ENCODE measurements at regions not wholly inside any gene's neighbourhood (a gene's known extent, or its start where the extent isn't known, plus 50 kb on each side); places are given as distances from the start of the nearest gene placed in this dataset.
"Not testable (repeated sequence)": the region's sequence is repeated elsewhere in the genome, so short reads cannot be mapped to it uniquely, and the experiment has no call there.

DNA sequence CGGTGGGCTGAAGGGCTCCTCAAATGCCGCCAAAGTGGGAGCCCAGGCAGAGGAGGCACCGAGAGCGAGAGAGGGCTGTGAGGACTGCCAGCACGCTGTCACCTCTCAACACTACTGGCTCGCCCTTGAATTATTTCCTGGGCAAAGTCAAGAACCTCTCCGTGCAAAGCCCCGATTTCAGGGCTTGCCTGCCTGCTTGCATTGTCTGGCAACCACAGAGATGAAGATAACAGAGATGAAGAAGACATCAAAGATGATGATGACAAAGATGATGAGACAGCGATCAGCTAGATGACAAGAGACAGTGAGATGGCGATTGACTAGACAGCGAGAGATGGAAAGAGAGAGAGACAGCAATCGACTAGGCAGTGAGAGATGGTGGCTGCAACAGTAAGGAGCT is 976.5 kb downstream of the ADGRL2 start:
- H3K4me1 ChIP-seq (ENCODE audit: control insufficient read depth in 5 of 5, insufficient read depth in 5 of 5, low read length in 5 of 5): no peaks in the 10 kb centered on the region
- peaks cover 0 to 3% (median 0%) of the 10 kb centered on the region in 5 donors for H3K9me3 ChIP-seq (ENCODE audit: control insufficient read depth in 5 of 5, low read length in 5 of 5)
- no peaks in the 10 kb centered on the region for H3K36me3 ChIP-seq (ENCODE audit: control insufficient read depth in 5 of 5, insufficient read depth in 5 of 5, low read length in 5 of 5)
- no peak overlapping the region for H3K27ac ChIP-seq (ENCODE audit: low read depth, low read length)
- no peak overlapping the region for H3K9ac ChIP-seq (ENCODE audit: low read length in 5 of 5)
- H3K4me3 ChIP-seq (ENCODE audit: low read depth in 1 of 5, low read length in 5 of 5): no peak overlapping the region
- H3K27me3 ChIP-seq (ENCODE audit: control insufficient read depth in 5 of 5, insufficient read depth in 4 of 5, low read length in 5 of 5): no peaks in the 10 kb centered on the region

DNA sequence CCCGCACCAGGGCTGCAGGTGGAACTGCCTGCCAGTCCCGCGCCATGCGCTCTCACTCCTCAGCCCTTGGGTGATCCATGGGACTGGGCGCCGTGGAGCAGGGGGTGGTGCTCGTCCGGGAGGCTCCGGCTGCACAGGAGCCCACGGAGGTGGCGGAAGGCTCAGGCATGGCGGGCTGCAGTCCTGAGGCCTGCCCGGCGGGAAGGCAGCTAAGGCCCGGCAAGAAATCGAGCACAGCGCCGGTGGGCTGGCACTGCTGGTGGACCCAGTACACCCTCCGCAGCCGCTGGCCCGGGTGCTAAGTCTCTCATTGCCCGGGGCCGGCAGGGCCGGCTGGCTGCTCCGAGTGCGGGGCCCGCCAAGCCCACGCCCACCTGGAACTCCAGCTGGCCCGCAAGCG is 976.0 kb downstream of the ADGRL2 start:
- not testable (repeated sequence) for H3K4me1 ChIP-seq (ENCODE audit: control insufficient read depth in 5 of 5, insufficient read depth in 5 of 5, low read length in 5 of 5); H3K27me3 ChIP-seq (ENCODE audit: control insufficient read depth in 5 of 5, insufficient read depth in 4 of 5, low read length in 5 of 5); H3K9ac ChIP-seq (ENCODE audit: low read length in 5 of 5); H3K36me3 ChIP-seq (ENCODE audit: control insufficient read depth in 5 of 5, insufficient read depth in 5 of 5, low read length in 5 of 5); H3K9me3 ChIP-seq (ENCODE audit: control insufficient read depth in 5 of 5, low read length in 5 of 5); H3K4me3 ChIP-seq (ENCODE audit: low read depth in 1 of 5, low read length in 5 of 5); H3K27ac ChIP-seq (ENCODE audit: low read depth, low read length)

DNA sequence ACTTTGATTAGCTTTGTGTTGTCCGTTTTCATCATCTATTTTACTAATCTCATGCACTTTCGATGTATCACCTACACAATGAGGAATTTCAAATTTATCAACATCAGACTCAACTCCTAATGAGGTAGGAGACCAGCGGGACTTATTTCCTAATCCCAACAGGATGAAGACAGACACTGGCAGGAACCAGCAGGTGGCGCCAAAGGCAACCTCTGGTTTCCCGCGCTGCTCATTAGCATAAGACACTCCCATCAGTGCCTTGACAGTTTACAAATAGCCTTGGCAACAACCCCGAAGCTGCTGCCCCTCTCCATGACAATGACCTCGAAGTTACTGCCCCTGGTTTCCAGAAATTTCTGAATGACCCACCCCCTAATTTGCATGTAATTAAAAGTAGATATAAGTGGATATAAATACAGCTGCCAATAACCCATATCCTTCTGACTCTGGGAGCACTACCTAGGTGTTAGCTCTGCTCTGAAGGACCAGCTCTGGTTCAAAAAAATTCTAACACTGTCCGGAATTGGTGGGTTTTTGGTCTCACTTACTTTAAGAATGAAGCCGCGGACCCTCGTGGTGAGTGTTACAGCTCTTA is 974.8 kb downstream of the ADGRL2 start:
- Histone ChIP-seq H3K9me3 (ENCODE audit: control insufficient read depth in 5 of 5, low read length in 5 of 5) (peaks cover 0 to 3% (median 0%) of the 10 kb centered on the region in 5 donors), H3K9ac (ENCODE audit: low read length in 5 of 5) (no peak overlapping the region), H3K27me3 (ENCODE audit: control insufficient read depth in 5 of 5, insufficient read depth in 4 of 5, low read length in 5 of 5) (no peaks in the 10 kb centered on the region), H3K4me3 (ENCODE audit: low read depth in 1 of 5, low read length in 5 of 5) (no peak overlapping the region), H3K4me1 (ENCODE audit: control insufficient read depth in 5 of 5, insufficient read depth in 5 of 5, low read length in 5 of 5) (no peaks in the 10 kb centered on the region), H3K36me3 (ENCODE audit: control insufficient read depth in 5 of 5, insufficient read depth in 5 of 5, low read length in 5 of 5) (no peaks in the 10 kb centered on the region), H3K27ac (ENCODE audit: low read depth, low read length) (no peak overlapping the region)

DNA sequence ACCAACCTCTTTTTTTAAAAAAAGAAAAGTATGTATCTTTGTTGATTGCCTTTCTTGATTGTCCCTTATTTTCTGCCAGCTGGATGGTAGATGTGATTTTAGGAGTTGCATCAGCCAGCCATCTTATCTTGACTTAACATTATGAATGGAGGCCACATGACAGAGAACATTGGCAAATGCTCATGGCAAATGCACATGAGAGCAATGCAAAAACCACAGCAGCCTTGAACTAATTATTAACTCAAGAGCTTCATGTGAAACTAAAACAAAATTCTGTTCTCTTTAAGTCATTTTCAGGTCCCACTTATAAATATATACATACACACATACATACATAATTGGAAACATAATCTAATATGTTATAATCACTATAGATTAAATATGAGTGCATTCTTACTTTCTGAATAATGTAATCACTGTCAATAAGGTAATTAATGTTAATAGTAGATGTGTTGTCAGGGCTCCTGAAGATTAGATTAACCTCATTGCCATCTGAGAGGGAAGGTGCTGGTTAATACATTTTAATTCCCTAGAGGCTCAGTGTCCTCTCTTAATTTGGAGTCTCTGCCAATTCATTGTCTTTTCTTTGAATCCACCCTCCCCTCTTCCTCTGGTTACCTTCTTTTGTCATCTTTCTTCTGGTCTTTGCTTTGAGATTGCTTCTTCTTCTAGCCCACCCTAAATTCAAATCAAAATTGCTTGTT is 962.2 kb downstream of the ADGRL2 start:
- H3K27ac ChIP-seq (ENCODE audit: low read depth, low read length): no peak overlapping the region
- no peaks in the 10 kb centered on the region for H3K27me3 ChIP-seq (ENCODE audit: control insufficient read depth in 5 of 5, insufficient read depth in 4 of 5, low read length in 5 of 5)
- no peaks in the 10 kb centered on the region for H3K36me3 ChIP-seq (ENCODE audit: control insufficient read depth in 5 of 5, insufficient read depth in 5 of 5, low read length in 5 of 5)
- no peaks in the 10 kb centered on the region for H3K4me1 ChIP-seq (ENCODE audit: control insufficient read depth in 5 of 5, insufficient read depth in 5 of 5, low read length in 5 of 5)
- no peak overlapping the region for H3K9ac ChIP-seq (ENCODE audit: low read length in 5 of 5)
- no peaks in the 10 kb centered on the region for H3K9me3 ChIP-seq (ENCODE audit: control insufficient read depth in 5 of 5, low read length in 5 of 5)
- no peak overlapping the region for H3K4me3 ChIP-seq (ENCODE audit: low read depth in 1 of 5, low read length in 5 of 5)

DNA sequence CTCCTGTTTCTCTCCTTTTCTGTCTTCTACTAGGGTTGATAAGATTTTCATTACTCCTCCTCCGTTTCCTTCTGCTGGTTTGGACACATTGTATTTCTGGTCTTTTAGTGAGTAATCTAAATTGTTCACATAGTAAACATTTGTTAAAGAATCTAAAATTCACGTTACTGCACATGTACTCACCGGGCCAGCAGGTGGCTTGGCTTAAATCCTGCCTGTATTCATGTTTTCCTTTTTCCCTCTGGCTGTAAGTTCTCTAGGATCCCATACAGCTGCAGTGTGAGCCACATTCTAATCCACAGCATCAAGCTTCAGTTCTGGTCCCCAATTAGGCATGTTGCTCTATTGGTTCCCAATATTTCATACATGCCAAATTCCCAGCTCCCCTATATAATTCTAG is 958.3 kb downstream of the ADGRL2 start:
- Histone ChIP-seq H3K27ac (ENCODE audit: low read depth, low read length) (no peak overlapping the region), H3K9me3 (ENCODE audit: control insufficient read depth in 5 of 5, low read length in 5 of 5) (no peaks in the 10 kb centered on the region), H3K4me1 (ENCODE audit: control insufficient read depth in 5 of 5, insufficient read depth in 5 of 5, low read length in 5 of 5) (no peaks in the 10 kb centered on the region), H3K36me3 (ENCODE audit: control insufficient read depth in 5 of 5, insufficient read depth in 5 of 5, low read length in 5 of 5) (no peaks in the 10 kb centered on the region), H3K27me3 (ENCODE audit: control insufficient read depth in 5 of 5, insufficient read depth in 4 of 5, low read length in 5 of 5) (no peaks in the 10 kb centered on the region), H3K4me3 (ENCODE audit: low read depth in 1 of 5, low read length in 5 of 5) (no peak overlapping the region), H3K9ac (ENCODE audit: low read length in 5 of 5) (no peak overlapping the region)

DNA sequence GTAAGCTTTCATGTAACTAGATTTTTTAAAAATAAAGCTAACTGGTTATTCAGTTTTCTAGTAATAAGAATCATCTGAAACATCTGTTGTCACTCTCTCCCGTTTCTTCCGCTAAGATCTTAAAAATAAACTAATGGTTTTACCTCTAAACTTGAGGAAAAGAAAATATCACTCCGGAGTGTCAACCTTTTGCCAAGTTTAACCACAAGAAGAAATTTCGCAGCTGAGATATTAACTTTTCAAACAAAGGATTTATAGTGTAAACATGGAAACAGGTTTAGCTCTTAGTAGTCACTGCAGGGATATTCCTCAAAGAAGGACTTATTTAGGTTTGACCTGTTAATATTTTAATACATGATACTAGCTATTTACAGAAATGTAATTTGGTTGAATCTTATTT is 954.9 kb downstream of the ADGRL2 start:
- Histone ChIP-seq H3K4me3 (ENCODE audit: low read depth in 1 of 5, low read length in 5 of 5) (no peak overlapping the region), H3K36me3 (ENCODE audit: control insufficient read depth in 5 of 5, insufficient read depth in 5 of 5, low read length in 5 of 5) (no peaks in the 10 kb centered on the region), H3K9ac (ENCODE audit: low read length in 5 of 5) (no peak overlapping the region), H3K4me1 (ENCODE audit: control insufficient read depth in 5 of 5, insufficient read depth in 5 of 5, low read length in 5 of 5) (no peaks in the 10 kb centered on the region), H3K27ac (ENCODE audit: low read depth, low read length) (no peak overlapping the region), H3K27me3 (ENCODE audit: control insufficient read depth in 5 of 5, insufficient read depth in 4 of 5, low read length in 5 of 5) (no peaks in the 10 kb centered on the region), H3K9me3 (ENCODE audit: control insufficient read depth in 5 of 5, low read length in 5 of 5) (no peaks in the 10 kb centered on the region)

DNA sequence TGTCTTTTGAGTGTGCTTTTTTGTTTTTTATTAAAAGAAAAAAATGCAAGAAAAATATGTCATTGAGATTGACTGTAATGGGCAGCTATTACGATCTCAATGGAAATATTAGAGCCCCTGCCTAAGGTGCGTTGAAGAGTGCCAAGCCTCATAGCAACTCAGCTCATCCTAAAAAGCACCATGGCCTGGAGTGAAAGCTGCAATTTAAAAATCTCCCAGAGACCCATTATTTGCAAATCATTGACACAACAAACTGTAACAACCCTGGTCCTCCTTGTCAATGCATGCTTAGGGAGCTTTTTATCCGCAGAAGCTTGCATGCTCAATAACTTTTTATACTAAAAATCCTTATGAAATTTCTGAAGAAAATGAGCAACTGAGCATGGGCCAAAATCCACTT is 954.5 kb downstream of the ADGRL2 start:
- Histone ChIP-seq H3K9me3 (ENCODE audit: control insufficient read depth in 5 of 5, low read length in 5 of 5) (no peaks in the 10 kb centered on the region), H3K36me3 (ENCODE audit: control insufficient read depth in 5 of 5, insufficient read depth in 5 of 5, low read length in 5 of 5) (no peaks in the 10 kb centered on the region), H3K27ac (ENCODE audit: low read depth, low read length) (no peak overlapping the region), H3K27me3 (ENCODE audit: control insufficient read depth in 5 of 5, insufficient read depth in 4 of 5, low read length in 5 of 5) (no peaks in the 10 kb centered on the region), H3K4me3 (ENCODE audit: low read depth in 1 of 5, low read length in 5 of 5) (no peak overlapping the region), H3K9ac (ENCODE audit: low read length in 5 of 5) (no peak overlapping the region), H3K4me1 (ENCODE audit: control insufficient read depth in 5 of 5, insufficient read depth in 5 of 5, low read length in 5 of 5) (no peaks in the 10 kb centered on the region)

DNA sequence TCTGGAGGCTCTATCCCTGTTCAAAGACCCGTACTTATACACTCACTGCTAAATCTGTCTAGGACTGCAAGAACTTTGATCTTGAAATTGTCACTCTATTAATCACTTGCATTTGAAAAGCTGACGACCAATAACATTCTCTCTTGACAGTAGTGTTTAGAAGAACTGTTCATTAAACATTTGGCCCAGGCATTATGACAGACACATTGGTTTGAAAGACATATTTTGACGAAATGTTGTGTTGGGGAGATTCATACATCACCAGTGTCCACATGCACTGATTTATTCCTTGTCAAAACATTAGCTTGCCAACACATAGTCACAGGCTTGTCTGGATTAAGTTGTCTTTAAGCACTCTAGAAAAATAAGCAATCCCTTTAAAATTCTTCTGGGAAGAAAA is 951.3 kb downstream of the ADGRL2 start:
- Histone ChIP-seq H3K9ac (ENCODE audit: low read length in 5 of 5) (no peak overlapping the region), H3K27ac (ENCODE audit: low read depth, low read length) (no peak overlapping the region), H3K4me3 (ENCODE audit: low read depth in 1 of 5, low read length in 5 of 5) (no peak overlapping the region), H3K27me3 (ENCODE audit: control insufficient read depth in 5 of 5, insufficient read depth in 4 of 5, low read length in 5 of 5) (no peaks in the 10 kb centered on the region), H3K4me1 (ENCODE audit: control insufficient read depth in 5 of 5, insufficient read depth in 5 of 5, low read length in 5 of 5) (no peaks in the 10 kb centered on the region), H3K36me3 (ENCODE audit: control insufficient read depth in 5 of 5, insufficient read depth in 5 of 5, low read length in 5 of 5) (no peaks in the 10 kb centered on the region), H3K9me3 (ENCODE audit: control insufficient read depth in 5 of 5, low read length in 5 of 5) (no peaks in the 10 kb centered on the region)

DNA sequence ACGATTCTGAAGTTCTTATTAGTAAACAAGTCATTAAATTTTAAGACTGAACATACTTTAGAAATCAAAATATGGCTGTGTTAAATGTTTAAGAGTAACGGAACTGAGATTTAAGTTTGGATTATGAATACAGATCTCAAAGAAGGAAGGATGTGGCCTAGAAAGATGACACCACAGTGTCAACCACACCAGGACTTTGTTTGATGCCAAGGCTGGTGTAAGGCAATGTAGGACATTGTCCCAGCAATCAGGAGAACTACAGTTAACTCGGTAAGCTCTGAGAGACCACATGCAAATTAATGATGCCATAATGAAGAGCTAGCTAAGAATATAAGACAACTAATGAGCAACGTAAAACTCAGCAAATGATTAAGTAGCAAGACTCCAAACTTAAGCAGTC is 932.9 kb downstream of the ADGRL2 start:
- peaks cover 9 to 17% (median 13%) of the 10 kb centered on the region in 5 donors for H3K9me3 ChIP-seq (ENCODE audit: control insufficient read depth in 5 of 5, low read length in 5 of 5)
- H3K4me3 ChIP-seq (ENCODE audit: low read depth in 1 of 5, low read length in 5 of 5): no peak overlapping the region
- no peak overlapping the region for H3K9ac ChIP-seq (ENCODE audit: low read length in 5 of 5)
- no peaks in the 10 kb centered on the region for H3K4me1 ChIP-seq (ENCODE audit: control insufficient read depth in 5 of 5, insufficient read depth in 5 of 5, low read length in 5 of 5)
- no peaks in the 10 kb centered on the region for H3K36me3 ChIP-seq (ENCODE audit: control insufficient read depth in 5 of 5, insufficient read depth in 5 of 5, low read length in 5 of 5)
- H3K27me3 ChIP-seq (ENCODE audit: control insufficient read depth in 5 of 5, insufficient read depth in 4 of 5, low read length in 5 of 5): no peaks in the 10 kb centered on the region
- no peak overlapping the region for H3K27ac ChIP-seq (ENCODE audit: low read depth, low read length)

DNA sequence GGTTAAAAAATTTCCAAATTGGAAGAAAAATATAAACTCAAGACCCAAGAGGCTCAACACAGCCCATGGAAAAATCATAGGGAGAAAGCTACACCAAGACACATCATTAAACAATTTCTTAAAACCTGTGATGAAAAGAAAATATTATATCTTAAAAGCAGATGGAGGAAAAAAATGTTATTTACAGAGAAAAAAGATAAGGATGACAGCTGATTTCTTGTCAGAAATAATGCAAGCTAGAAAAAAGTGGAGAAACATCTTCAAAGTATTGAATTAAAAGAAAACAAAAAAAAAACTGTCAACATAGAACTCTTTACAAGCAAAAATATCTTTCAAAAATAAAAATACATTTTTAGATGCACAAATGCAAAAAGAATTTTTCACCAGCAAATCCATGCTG is 930.5 kb downstream of the ADGRL2 start:
- Histone ChIP-seq H3K27ac (ENCODE audit: low read depth, low read length) (no peak overlapping the region), H3K27me3 (ENCODE audit: control insufficient read depth in 5 of 5, insufficient read depth in 4 of 5, low read length in 5 of 5) (no peaks in the 10 kb centered on the region), H3K36me3 (ENCODE audit: control insufficient read depth in 5 of 5, insufficient read depth in 5 of 5, low read length in 5 of 5) (no peaks in the 10 kb centered on the region), H3K4me3 (ENCODE audit: low read depth in 1 of 5, low read length in 5 of 5) (no peak overlapping the region), H3K4me1 (ENCODE audit: control insufficient read depth in 5 of 5, insufficient read depth in 5 of 5, low read length in 5 of 5) (no peaks in the 10 kb centered on the region), H3K9me3 (ENCODE audit: control insufficient read depth in 5 of 5, low read length in 5 of 5) (peaks cover 9 to 17% (median 13%) of the 10 kb centered on the region in 5 donors), H3K9ac (ENCODE audit: low read length in 5 of 5) (no peak overlapping the region)

Measured in subcutaneous abdominal adipose tissue (tissue), 5 donors.